GM10266 (cell line): ENCODE measurements at regions not wholly inside any gene's neighbourhood (a gene's known extent, or its start where the extent isn't known, plus 50 kb on each side); places are given as distances from the start of the nearest gene placed in this dataset.

Source experiments
- DNase-seq: peaks from one replicate; pipeline ENCODE4 v3.0.0; 2012; ENCODE audit errors: extremely low spot score
- TF ChIP-seq, protein P1 (sequence below): IDR thresholded peaks from 2 replicates; pipeline ENCODE4 v1.5.1; 2012; ENCODE audit warnings: mild to moderate bottlenecking, low read depth; ENCODE audit not compliant: control insufficient read depth, insufficient read depth; ENCODE audit errors: missing control alignments

GRCh38 chr9:107972346-107972745, 482.8 kb upstream of the KLF4 start:
- TF ChIP-seq, protein P1, sequence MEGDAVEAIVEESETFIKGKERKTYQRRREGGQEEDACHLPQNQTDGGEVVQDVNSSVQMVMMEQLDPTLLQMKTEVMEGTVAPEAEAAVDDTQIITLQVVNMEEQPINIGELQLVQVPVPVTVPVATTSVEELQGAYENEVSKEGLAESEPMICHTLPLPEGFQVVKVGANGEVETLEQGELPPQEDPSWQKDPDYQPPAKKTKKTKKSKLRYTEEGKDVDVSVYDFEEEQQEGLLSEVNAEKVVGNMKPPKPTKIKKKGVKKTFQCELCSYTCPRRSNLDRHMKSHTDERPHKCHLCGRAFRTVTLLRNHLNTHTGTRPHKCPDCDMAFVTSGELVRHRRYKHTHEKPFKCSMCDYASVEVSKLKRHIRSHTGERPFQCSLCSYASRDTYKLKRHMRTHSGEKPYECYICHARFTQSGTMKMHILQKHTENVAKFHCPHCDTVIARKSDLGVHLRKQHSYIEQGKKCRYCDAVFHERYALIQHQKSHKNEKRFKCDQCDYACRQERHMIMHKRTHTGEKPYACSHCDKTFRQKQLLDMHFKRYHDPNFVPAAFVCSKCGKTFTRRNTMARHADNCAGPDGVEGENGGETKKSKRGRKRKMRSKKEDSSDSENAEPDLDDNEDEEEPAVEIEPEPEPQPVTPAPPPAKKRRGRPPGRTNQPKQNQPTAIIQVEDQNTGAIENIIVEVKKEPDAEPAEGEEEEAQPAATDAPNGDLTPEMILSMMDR = no peak
- DNase-seq = no peak

DNA sequence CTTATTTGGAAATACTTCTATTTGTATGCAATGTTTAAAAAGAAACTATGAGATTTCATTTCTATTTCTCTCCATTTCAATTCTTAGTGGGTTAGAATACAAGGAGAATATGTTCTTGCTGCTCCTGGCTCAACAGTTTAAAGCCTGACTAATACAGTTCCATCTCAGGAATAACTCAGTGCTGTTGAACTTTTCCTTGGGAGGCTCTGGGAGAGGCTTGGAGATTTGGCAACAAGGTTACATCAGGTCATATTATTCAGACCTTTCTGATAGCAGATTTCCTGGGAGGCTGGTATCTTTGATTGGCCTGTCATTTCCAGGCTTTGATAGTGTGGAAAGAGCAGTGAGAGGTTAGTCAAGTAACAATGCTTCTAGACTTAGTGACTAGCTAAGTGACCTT, 481.7 kb upstream of the KLF4 start:
- DNase-seq = no peak
- TF ChIP-seq, protein P1 = no peak

DNA sequence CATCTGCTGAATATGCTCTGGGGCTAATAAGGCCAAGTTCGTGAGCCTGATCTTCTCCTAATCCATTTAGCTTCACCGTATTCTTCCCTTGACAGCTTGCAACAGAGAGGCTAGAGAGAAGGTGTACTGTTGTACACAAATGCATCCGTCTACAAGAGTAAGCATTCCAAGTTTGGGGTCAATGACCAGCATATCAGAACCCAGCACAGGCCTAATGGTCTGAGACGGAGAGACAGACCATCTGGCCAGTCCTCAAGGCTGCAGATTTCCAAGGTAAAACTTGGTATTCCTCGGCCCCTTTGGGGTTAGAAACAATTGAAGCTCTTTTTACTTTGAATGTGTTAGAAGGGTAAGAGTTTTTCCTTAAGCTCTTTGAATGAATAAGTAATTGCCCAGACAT, 481.2 kb upstream of the KLF4 start:
- no peak for DNase-seq
- TF ChIP-seq, protein P1 = no peak

GRCh38 chr9:107969727-107970126, 480.2 kb upstream of the KLF4 start:
- TF ChIP-seq, protein P1 = no peak

GRCh38 chr9:107969141-107969540, 479.6 kb upstream of the KLF4 start:
- TF ChIP-seq, protein P1 = no peak

More at GRCh38 chr9:107969727-107970126, 480.2 kb upstream of the KLF4 start:
- no peak for DNase-seq

DNA sequence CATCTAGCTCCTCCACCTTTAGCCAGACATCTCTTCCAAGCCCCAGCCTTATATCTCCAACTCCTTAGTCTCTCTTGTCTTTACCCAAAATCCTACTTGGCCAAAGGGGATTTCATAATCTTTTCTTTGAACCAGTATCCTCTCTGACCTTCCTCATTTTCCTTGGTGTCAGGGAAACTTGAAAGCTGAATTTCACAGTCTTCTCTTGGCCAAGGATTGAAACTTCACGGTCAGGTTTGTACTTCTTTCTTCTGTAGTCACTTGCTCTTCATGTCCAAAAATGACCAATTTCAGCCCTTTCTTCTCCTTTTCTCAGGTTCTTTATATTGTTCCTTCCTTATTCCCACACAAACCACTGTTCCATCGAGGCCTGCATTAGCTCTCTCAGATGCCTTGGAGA, 473.7 kb upstream of the KLF4 start:
- DNase-seq = no peak
- TF ChIP-seq, protein P1 = no peak

More at GRCh38 chr9:107969141-107969540, 479.6 kb upstream of the KLF4 start:
- DNase-seq = no peak

GRCh38 chr9:107960916-107961315, 471.3 kb upstream of the KLF4 start:
- no peak for DNase-seq
- TF ChIP-seq, protein P1 = no peak
